ENCODE measurements at regions not wholly inside any gene's neighbourhood (a gene's known extent, or its start where the extent isn't known, plus 50 kb on each side); places are given as distances from the start of the nearest gene placed in this dataset.

DNA sequence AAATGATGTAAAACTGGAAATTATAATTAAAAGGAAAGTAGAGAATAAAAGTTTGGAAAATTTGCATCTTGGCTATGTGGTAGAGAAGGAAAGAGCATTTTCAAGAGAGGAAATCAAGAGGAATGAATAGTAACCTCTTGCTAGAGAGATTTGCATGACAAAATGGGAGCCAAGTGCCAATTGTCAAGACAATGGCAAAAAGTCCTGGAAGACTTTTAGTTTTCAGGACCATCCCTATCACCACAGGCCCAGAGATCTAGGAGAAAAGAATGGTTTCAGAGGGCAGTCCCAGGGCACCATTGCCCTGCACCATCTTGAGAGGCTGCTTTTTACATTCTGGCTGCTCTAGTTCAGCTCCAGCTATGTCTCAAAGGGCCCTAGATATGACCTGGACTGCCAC is 1427.6 kb downstream of the ZPLD1 start:
- DNase-seq (no peak), ATAC-seq (no peak)
- intact Hi-C loops (cut with micrococcal nuclease) = no loop called here
- Mint-ChIP-seq H3K27ac (no peak overlapping the region), H3K27me3 (ENCODE audit: low read depth in 2 of 2) (no peaks in the 10 kb centered on the region), H3K36me3 (peaks cover 7% of the 10 kb centered on the region), H3K9me3 (peaks cover 8 to 18% of the 10 kb centered on the region in 2 donors), H3K4me1 (no peaks in the 10 kb centered on the region), H3K4me3 (no peak overlapping the region)
- no peaks in the 10 kb centered on the region for H3K36me3 ChIP-seq (ENCODE audit: control insufficient read depth, insufficient read depth, low read length)
- no peaks in the 10 kb centered on the region for H3K27me3 ChIP-seq (ENCODE audit: control insufficient read depth, insufficient read depth, low read length)
- H3K9me3 ChIP-seq (ENCODE audit: control insufficient read depth, insufficient read depth, low read length) = peaks cover 10% of the 10 kb centered on the region
- no peak overlapping the region for H3K4me3 ChIP-seq (ENCODE audit: low read length)
- H3K4me1 ChIP-seq (ENCODE audit: control insufficient read depth, insufficient read depth, low read length) = no peaks in the 10 kb centered on the region
- no peak overlapping the region for H3K27ac ChIP-seq (ENCODE audit: low read length)
- TF ChIP-seq, protein P1, sequence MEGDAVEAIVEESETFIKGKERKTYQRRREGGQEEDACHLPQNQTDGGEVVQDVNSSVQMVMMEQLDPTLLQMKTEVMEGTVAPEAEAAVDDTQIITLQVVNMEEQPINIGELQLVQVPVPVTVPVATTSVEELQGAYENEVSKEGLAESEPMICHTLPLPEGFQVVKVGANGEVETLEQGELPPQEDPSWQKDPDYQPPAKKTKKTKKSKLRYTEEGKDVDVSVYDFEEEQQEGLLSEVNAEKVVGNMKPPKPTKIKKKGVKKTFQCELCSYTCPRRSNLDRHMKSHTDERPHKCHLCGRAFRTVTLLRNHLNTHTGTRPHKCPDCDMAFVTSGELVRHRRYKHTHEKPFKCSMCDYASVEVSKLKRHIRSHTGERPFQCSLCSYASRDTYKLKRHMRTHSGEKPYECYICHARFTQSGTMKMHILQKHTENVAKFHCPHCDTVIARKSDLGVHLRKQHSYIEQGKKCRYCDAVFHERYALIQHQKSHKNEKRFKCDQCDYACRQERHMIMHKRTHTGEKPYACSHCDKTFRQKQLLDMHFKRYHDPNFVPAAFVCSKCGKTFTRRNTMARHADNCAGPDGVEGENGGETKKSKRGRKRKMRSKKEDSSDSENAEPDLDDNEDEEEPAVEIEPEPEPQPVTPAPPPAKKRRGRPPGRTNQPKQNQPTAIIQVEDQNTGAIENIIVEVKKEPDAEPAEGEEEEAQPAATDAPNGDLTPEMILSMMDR (IDR thresholded peaks at IDR 0.05) = no peak

DNA sequence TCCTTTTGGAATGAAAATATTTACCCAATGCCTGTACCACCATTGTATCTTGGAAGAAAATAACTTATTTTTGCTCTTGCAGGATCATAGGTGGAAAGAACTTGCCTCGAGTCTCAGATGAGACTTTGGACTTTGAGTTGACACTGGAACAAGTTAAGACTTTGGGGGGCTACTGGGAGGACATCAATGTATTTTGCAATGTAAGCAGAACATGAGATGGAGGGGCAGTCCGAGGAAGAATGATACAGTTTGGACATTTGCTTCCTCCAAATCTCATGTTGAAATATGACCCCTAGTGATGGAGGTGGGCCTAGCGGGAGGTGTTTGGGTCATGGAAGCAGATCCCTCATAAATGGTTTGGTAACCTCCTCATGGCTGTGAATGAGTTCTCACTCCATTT is 1428.6 kb downstream of the ZPLD1 start:
- H3K4me1 ChIP-seq (ENCODE audit: control insufficient read depth, insufficient read depth, low read length) = no peaks in the 10 kb centered on the region
- ATAC-seq (no peak), DNase-seq (no peak)
- H3K9me3 ChIP-seq (ENCODE audit: control insufficient read depth, insufficient read depth, low read length) = peaks cover 10% of the 10 kb centered on the region
- no peaks in the 10 kb centered on the region for H3K4me1 Mint-ChIP-seq
- H3K9me3 Mint-ChIP-seq = peaks cover 8 to 17% of the 10 kb centered on the region in 2 donors
- peaks cover 7% of the 10 kb centered on the region for H3K36me3 Mint-ChIP-seq
- 73% methylated on average over 3 of the region's 3 CpGs for WGBS (ENCODE audit: insufficient coverage)
- H3K27me3 ChIP-seq (ENCODE audit: control insufficient read depth, insufficient read depth, low read length) = no peaks in the 10 kb centered on the region
- H3K4me3 ChIP-seq (ENCODE audit: low read length) = no peak overlapping the region
- TF ChIP-seq, protein P1 (IDR thresholded peaks at IDR 0.05) = no peak
- intact Hi-C loops (cut with micrococcal nuclease) = no loop called here
- no peak overlapping the region for H3K27ac ChIP-seq (ENCODE audit: low read length)
- no peak overlapping the region for H3K4me3 Mint-ChIP-seq
- H3K36me3 ChIP-seq (ENCODE audit: control insufficient read depth, insufficient read depth, low read length) = no peaks in the 10 kb centered on the region
- H3K27ac Mint-ChIP-seq = no peak overlapping the region
- no peaks in the 10 kb centered on the region for H3K27me3 Mint-ChIP-seq (ENCODE audit: low read depth in 2 of 2)

DNA sequence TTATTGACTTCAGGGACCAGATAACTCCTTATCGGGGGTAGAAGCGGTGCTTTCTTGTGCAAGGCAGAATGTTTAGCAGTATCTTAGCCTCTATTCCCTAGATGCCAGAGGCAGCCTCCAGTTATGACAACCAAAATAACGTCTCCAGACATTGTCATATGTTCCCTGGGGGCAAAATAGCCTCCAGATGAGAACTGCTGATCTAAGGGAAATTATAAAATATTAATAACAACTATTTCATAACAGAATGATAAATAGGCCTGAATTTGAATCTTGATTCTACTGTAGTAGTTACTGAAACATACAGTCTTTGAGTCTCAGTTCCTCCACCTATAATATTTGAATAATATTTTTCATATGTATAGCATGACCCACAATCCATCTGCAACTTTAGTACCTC is 1431.3 kb downstream of the ZPLD1 start:
- H3K4me3 ChIP-seq (ENCODE audit: low read length) = no peak overlapping the region
- Mint-ChIP-seq H3K4me3 (no peak overlapping the region), H3K4me1 (no peaks in the 10 kb centered on the region), H3K9me3 (peaks cover 9 to 21% of the 10 kb centered on the region in 2 donors), H3K36me3 (peaks cover 7% of the 10 kb centered on the region), H3K27me3 (ENCODE audit: low read depth in 2 of 2) (no peaks in the 10 kb centered on the region), H3K27ac (no peak overlapping the region)
- ATAC-seq = no peak
- intact Hi-C loops (cut with micrococcal nuclease) = no loop called here
- TF ChIP-seq, protein P1 (IDR thresholded peaks at IDR 0.05) = no peak
- DNase-seq = no peak
- WGBS (ENCODE audit: insufficient coverage) = 95% methylated on average over 3 of the region's 3 CpGs
- no peak overlapping the region for H3K27ac ChIP-seq (ENCODE audit: low read length)
- no peaks in the 10 kb centered on the region for H3K4me1 ChIP-seq (ENCODE audit: control insufficient read depth, insufficient read depth, low read length)
- no peaks in the 10 kb centered on the region for H3K27me3 ChIP-seq (ENCODE audit: control insufficient read depth, insufficient read depth, low read length)
- peaks cover 10% of the 10 kb centered on the region for H3K9me3 ChIP-seq (ENCODE audit: control insufficient read depth, insufficient read depth, low read length)
- H3K36me3 ChIP-seq (ENCODE audit: control insufficient read depth, insufficient read depth, low read length) = no peaks in the 10 kb centered on the region

DNA sequence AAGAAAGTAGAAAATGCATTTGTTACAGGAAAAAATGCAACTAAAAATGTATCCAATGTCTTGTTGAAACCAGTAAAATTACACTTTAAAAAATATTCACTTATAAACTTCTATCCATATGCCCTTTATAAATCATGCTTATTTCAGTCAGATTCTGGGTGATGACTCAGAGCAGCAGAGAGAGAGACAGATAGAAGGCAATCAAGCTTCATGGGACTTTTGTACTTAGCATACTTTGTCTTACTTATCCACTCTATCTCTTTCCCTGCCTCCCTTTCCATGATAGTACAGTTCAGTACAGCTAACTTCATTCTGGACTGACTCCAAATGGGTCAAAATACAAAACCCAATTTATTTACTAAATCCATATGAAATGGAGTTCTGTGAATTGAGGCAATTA is 1438.2 kb downstream of the ZPLD1 start:
- ATAC-seq = no peak
- no peak overlapping the region for H3K27ac Mint-ChIP-seq
- DNase-seq = no peak
- Histone ChIP-seq H3K4me1 (ENCODE audit: control insufficient read depth, insufficient read depth, low read length) (no peaks in the 10 kb centered on the region), H3K27ac (ENCODE audit: low read length) (no peak overlapping the region), H3K36me3 (ENCODE audit: control insufficient read depth, insufficient read depth, low read length) (no peaks in the 10 kb centered on the region), H3K9me3 (ENCODE audit: control insufficient read depth, insufficient read depth, low read length) (no peaks in the 10 kb centered on the region), H3K4me3 (ENCODE audit: low read length) (no peak overlapping the region), H3K27me3 (ENCODE audit: control insufficient read depth, insufficient read depth, low read length) (no peaks in the 10 kb centered on the region)
- H3K27me3 Mint-ChIP-seq (ENCODE audit: low read depth in 2 of 2) = no peaks in the 10 kb centered on the region
- no peaks in the 10 kb centered on the region for H3K36me3 Mint-ChIP-seq
- H3K9me3 Mint-ChIP-seq = peaks cover 12 to 13% of the 10 kb centered on the region in 2 donors
- H3K4me1 Mint-ChIP-seq = no peaks in the 10 kb centered on the region
- TF ChIP-seq, protein P1 (IDR thresholded peaks at IDR 0.05) = no peak
- intact Hi-C loops (cut with micrococcal nuclease) = no loop called here
- H3K4me3 Mint-ChIP-seq = no peak overlapping the region
